Chondrocyte (in vitro differentiated cells): ENCODE measurements at regions not wholly inside any gene's neighbourhood (a gene's known extent, or its start where the extent isn't known, plus 50 kb on each side); places are given as distances from the start of the nearest gene placed in this dataset.

Experiments
- DNase-seq: peaks from one replicate; pipeline ENCODE4 v3.0.0; 2021; ENCODE audit warnings: mixed read lengths, low spot score
- H3K27ac Mint-ChIP-seq: one replicate; pipeline ENCODE4 v1.8.0; 2021; ENCODE audit warnings: mild to moderate bottlenecking, moderate library complexity, mixed read lengths; ENCODE audit not compliant: unreplicated experiment
- H3K27me3 Mint-ChIP-seq: 2 replicates; pipeline ENCODE4 v1.8.0; 2021; ENCODE audit warnings: low read depth, mixed read lengths
- H3K36me3 Mint-ChIP-seq: 2 replicates; pipeline ENCODE4 v1.8.0; 2021; ENCODE audit warnings: low read depth, mixed read lengths
- H3K4me1 Mint-ChIP-seq: 2 replicates; pipeline ENCODE4 v1.8.0; 2021; ENCODE audit warnings: low read depth, mild to moderate bottlenecking, mixed read lengths
- H3K4me3 Mint-ChIP-seq: one replicate; pipeline ENCODE4 v1.8.0; 2021; ENCODE audit warnings: mild to moderate bottlenecking, moderate library complexity, mixed read lengths; ENCODE audit not compliant: unreplicated experiment
- H3K9me3 Mint-ChIP-seq: 2 replicates; pipeline ENCODE4 v1.8.0; 2021; ENCODE audit warnings: low read depth, mixed read lengths
- TF ChIP-seq, protein P1 (sequence below): fragments of 200-600 bp; sonication (generic); IDR thresholded peaks from 2 replicates; pipeline ENCODE4 v1.5.0; 2021; ENCODE audit warnings: antibody characterized with exemption, mild to moderate bottlenecking, moderate library complexity

DNA sequence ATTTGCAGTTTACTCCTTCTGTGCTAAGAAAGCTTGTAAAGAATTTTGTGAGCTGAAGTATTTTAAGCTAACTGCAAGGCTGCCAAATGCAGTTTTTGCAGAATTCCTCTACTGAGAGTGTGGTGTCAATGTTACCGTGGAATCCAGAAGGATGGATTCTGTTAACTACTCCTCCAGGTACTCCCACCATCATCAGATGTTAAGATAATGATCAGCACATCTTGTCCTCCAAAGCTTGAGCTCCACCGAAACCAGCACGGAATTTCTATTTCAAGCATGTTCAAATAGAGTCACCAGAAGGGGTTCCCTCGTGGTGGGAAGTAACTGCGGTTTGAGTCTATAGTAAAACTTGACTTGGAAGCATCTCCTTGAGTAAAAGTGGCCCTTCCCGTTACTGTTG is 64.3 kb upstream of the CDKN3 start:
- Mint-ChIP-seq H3K27me3 (no peaks in the 10 kb centered on the region), H3K4me3 (no peak overlapping the region), H3K36me3 (no peaks in the 10 kb centered on the region), H3K9me3 (no peaks in the 10 kb centered on the region), H3K27ac (no peak overlapping the region), H3K4me1 (peaks cover 5% of the 10 kb centered on the region)
- TF ChIP-seq, protein P1, sequence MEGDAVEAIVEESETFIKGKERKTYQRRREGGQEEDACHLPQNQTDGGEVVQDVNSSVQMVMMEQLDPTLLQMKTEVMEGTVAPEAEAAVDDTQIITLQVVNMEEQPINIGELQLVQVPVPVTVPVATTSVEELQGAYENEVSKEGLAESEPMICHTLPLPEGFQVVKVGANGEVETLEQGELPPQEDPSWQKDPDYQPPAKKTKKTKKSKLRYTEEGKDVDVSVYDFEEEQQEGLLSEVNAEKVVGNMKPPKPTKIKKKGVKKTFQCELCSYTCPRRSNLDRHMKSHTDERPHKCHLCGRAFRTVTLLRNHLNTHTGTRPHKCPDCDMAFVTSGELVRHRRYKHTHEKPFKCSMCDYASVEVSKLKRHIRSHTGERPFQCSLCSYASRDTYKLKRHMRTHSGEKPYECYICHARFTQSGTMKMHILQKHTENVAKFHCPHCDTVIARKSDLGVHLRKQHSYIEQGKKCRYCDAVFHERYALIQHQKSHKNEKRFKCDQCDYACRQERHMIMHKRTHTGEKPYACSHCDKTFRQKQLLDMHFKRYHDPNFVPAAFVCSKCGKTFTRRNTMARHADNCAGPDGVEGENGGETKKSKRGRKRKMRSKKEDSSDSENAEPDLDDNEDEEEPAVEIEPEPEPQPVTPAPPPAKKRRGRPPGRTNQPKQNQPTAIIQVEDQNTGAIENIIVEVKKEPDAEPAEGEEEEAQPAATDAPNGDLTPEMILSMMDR = no peak
- no peak for DNase-seq

DNA sequence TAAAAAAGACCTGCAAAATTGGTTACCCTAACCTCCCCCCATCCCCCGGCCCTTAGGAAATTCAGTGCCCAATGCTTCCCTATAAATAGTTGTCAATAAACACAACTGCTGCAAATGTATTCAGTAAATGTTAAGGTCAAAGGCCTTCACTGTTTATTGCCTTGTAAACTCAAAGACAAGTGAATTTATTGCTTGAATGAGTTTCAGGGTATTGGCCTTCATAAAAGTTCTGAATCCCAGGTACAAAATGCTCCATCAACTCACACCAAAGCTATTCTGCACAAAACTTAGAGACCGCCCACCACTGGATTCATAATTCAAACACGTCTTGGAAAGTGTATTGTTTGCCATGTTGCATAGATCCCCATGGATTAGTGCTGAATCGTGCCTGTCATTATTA is 63.3 kb upstream of the CDKN3 start:
- no peaks in the 10 kb centered on the region for H3K36me3 Mint-ChIP-seq
- peaks cover 5% of the 10 kb centered on the region for H3K4me1 Mint-ChIP-seq
- H3K27me3 Mint-ChIP-seq = no peaks in the 10 kb centered on the region
- TF ChIP-seq, protein P1 = no peak
- no peaks in the 10 kb centered on the region for H3K9me3 Mint-ChIP-seq
- no peak overlapping the region for H3K4me3 Mint-ChIP-seq
- no peak overlapping the region for H3K27ac Mint-ChIP-seq
- DNase-seq = no peak

DNA sequence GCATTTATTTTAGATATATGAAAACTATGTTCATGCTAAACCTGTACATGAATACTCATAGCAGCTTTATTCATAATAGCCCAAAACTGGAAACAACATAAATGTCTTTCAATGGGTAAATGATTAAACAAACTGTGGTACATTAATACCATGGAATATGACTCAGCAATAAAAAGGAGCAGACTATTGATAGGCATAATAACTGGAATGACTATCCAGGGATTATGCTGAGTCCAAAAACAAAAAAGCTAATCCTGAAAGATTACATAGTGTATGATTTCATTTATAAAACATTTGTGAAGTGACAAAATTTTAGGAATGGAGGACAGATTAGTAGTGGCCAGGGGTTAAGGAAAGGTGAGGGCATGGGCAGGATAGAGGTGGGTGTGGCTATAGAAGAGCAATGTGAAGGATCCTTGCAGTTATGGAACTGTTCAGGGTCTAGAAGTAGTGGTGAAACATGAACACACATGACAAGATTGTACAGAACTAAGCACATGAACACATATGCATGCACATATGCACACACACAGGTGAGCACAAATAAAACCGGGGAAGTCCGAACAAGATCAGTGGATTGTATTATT is 61.1 kb upstream of the CDKN3 start:
- Mint-ChIP-seq H3K27me3 (no peaks in the 10 kb centered on the region), H3K27ac (no peak overlapping the region), H3K36me3 (no peaks in the 10 kb centered on the region), H3K4me1 (no peaks in the 10 kb centered on the region), H3K4me3 (no peak overlapping the region), H3K9me3 (no peaks in the 10 kb centered on the region)
- TF ChIP-seq, protein P1 = no peak
- no peak for DNase-seq

DNA sequence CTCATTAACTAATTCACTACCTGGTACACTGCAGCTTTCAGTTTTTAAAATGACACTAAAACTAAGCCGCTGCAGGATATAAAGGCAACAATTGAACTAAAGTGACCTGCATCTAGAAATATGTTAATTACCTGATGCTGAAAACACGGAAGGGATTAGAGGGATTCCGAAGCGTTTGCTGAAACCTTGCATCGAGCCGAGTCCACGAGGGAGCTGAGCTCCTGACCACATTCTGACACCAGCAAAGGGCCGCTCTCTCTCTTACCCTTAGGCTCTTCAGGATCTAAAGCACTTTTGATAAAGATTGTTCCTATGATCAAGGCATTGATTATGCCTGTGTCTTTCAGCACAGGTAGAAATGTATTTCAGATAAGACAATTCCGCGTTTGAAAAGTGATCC is 59.5 kb upstream of the CDKN3 start:
- TF ChIP-seq, protein P1 = no peak
- Mint-ChIP-seq H3K4me1 (no peaks in the 10 kb centered on the region), H3K27ac (no peak overlapping the region), H3K27me3 (no peaks in the 10 kb centered on the region), H3K9me3 (no peaks in the 10 kb centered on the region), H3K4me3 (no peak overlapping the region), H3K36me3 (no peaks in the 10 kb centered on the region)
- DNase-seq = no peak

DNA sequence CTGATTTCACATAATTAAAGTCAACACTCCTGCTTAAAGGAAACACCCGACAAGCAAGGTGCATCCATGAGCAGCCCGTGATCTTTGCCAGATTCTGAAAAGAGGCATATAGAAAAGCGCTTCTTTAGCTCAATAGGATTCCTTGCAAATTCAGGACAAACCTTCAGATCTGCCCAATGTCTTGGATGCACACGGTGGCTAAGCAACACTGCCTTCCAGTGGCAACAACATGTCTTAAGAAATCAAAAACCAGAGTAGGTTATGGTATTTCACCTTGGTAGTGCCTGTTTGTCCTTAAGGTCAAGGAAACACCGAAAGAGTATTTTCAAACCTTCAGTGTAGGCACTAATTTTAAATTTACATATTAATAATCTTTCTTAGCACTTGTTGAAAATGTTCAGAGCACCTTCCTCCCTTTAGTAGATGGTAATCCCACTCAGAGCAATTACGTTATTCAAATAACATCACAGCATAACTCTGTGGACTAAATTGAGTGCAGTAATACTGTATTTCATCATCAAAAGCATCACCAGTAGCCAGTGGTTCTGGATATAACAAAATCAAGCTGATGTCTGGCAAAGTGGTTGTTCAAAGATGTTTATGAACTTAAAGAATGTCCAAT is 58.0 kb upstream of the CDKN3 start:
- Mint-ChIP-seq H3K4me3 (no peak overlapping the region), H3K4me1 (peaks cover 15% of the 10 kb centered on the region), H3K36me3 (no peaks in the 10 kb centered on the region), H3K27ac (no peak overlapping the region), H3K9me3 (no peaks in the 10 kb centered on the region), H3K27me3 (no peaks in the 10 kb centered on the region)
- TF ChIP-seq, protein P1 = peak; percentile 85
- no peak for DNase-seq
